T-helper 1 cell (primary cell): ENCODE measurements at regions not wholly inside any gene's neighbourhood (a gene's known extent, or its start where the extent isn't known, plus 50 kb on each side); places are given as distances from the start of the nearest gene placed in this dataset.
"Not testable (repeated sequence)": the region's sequence is repeated elsewhere in the genome, so short reads cannot be mapped to it uniquely, and the experiment has no call there.

Experiments used
- DNase-seq, 5 donors: peaks; one replicate each; pipeline ENCODE4 v3.0.0-alpha.2; 2012 to 2020

GRCh38 chr1:187563191-187563590 is 734.4 kb downstream of the PLA2G4A start:
- no peak for DNase-seq

GRCh38 chr1:187566354-187566753 is 737.6 kb downstream of the PLA2G4A start:
- no peak for DNase-seq

DNA sequence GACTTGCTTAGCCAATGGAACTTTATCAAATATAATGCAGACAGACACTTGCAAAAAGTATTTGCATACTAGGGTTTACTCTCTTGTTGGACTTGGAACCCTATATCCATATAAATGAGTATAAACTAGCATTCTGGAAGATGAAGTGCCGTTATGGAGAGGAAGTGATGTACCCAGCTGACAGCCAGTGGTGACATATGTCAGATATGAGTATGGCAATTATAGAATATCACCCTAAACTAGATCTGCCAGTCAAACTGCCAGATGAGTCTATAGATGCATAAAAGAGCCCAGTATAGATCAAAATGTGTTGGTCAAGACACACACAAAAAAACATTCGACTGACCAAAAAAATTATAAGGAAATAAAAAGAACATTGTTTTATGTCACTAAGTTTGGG is 739.3 kb downstream of the PLA2G4A start:
- no peak for DNase-seq

DNA sequence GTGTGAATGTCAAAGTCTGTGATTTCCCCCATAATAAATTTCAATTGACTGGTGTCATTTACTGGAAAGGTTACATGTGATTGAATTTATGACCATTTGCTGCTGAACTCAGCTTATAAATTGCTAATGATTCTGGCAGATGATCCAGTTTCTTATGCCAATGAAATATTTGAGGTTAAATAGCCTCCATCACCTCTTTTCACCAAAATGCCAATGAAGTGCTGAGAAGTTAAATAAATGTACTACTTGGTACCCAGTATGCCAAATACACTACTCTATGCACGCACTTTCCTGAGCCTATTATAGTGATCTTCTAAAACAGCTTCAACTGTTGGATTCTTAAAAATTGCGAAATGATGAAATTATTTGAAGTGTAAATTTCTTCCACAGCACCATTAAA is 741.4 kb downstream of the PLA2G4A start:
- no peak for DNase-seq

GRCh38 chr1:187577610-187578009 is 748.9 kb downstream of the PLA2G4A start:
- no peak for DNase-seq

DNA sequence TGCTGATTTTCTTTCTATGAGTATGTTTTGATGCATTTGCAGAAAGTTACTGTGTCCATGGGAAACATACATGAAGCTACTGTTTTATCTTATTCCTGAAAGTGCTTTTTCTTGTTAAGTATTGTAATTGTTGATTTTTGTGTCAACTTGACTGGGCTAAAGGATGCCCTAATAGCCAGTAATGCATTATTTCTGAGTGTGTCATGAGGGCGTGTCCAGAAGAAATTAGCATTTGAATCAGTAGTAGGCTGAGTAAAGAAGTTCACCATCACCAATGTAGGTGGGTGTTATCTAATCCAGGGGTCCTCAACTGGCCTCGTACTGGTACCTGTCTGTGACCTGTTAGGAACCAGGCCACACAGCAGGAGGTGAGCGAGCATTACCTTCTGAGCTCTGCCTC is 760.2 kb downstream of the PLA2G4A start:
- DNase-seq, result no peak

DNA sequence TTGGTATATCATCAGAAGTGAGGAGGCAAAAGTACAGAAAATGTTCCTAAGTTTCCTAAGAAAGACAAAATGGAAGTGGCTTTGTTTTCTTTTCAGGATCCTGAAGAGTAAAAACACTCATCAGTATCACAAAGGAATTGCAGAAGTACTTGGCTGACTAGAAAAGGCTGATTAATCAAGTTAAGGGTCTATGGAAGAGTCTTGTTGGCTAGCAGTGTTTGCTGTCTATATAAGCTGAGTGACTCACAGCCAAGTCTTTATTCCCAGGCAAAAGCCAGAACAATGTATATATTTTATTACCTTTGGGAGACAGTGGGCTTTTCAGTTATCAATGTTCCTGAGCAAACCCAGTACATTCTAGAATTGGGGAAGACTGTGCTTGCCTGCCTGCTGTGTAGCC is 777.0 kb downstream of the PLA2G4A start:
- DNase-seq, result no peak

GRCh38 chr1:187615853-187616735 is 787.3 kb downstream of the PLA2G4A start:
- DNase-seq, result not testable (repeated sequence)

GRCh38 chr1:187616830-187617229 is 788.1 kb downstream of the PLA2G4A start:
- not testable (repeated sequence) for DNase-seq

DNA sequence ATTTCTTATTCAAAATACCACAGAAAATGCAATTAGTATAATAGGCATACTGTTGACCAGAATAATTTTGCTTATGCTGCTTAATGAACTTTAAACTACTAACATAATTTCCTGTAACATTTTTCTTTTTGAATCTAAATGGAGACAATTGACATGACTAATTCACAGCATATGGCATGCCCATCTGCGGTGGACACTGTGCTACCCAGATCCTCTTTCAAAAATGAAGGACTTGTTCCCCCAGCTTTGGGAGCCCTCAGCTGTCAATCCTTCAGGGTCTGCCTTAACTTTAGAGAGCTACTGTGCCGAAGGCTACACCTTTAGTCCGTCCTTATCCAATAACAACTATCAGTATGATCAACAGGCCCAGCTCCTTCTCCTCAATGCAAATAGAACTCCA is 789.0 kb downstream of the PLA2G4A start:
- DNase-seq, result no peak

DNA sequence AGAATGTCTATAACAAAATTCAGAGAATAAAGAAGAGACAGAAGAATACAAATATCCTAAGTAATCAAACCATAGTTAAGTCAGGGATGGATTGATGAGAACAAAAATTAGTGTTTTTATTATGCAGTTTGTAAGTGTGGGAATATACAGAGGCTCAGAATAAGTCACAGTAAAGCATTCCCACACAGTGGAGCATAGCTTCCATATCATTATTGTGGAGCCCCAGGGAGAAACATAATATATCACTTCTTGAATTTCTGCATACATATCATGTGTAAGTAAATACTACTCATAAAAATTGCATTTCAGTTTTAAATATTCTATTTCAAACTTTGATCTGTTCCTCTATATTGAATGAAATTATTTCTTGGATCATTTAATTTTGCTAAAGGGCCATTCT is 790.4 kb downstream of the PLA2G4A start:
- no peak for DNase-seq

DNA sequence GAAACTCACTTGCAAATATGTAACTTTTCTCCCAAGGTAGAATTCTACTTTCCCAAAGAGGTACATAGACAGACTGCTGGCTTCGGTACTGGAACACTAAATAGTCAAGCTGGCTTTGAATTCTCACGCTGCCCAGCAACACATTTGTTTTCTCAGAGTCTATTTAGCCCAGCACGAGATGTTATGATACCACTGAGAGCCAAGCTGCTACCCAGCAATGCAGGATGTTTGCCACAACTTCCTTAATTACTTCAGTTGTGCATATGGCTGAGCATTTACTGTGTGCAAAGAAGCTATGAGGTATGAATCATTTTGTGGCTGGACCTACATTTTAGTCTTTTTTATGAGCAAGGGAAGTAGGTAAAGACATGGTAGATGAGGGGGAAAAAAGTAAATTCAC is 793.2 kb downstream of the PLA2G4A start:
- DNase-seq, result no peak

DNA sequence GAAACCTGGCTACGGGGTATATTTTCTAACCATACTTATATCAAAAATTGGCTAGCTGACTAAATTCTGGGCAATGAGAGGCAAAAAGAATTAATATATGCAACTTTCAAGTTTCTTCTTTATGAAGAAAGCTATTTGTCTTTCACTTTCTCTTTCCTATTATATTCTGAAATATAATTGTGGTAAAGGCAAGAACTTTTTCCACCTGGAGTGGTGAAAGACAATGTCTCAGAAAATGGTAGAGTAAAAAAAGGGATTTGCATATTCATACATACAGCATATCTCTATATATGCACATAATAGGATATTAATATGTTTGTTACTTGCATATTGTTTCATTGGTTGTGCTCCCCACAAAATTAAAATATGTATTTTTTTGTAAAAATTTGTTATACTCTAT is 793.8 kb downstream of the PLA2G4A start:
- no peak for DNase-seq

DNA sequence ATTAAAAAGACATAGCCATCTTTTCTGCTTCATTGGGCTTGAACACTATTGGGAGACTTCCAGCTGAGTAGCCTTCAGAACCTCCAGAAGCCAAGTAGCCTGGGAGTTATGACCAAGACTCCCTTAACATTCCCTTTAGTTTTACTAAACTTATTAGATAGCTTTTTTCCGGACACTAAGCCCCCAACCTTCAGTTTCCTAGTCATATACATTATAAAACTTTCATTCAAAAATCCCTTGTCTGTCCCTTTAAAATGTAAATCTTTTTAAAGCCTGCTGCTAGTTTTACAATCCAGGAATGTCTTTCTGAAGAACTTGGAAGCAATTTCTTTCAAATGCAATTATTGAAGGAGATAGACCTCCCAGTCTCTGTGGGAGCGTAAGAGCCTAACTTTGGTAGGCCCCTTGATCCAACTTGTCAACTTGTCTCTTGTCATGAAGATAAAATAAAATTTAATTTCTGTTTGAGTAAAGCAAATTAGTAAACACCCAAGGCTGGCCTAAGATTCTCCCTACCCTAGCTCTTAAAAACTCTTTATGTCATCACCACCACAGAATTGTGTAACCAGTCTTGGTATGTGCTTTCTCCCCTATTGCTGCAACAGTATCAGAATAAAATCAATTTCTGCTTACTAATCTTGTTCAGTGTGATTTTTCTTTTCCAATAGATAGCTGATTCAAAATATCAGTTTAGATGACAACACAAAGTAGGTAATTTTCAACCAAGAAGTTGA is 796.2 kb downstream of the PLA2G4A start:
- DNase-seq, result no peak

GRCh38 chr1:187626056-187626455 is 797.3 kb downstream of the PLA2G4A start:
- no peak for DNase-seq

DNA sequence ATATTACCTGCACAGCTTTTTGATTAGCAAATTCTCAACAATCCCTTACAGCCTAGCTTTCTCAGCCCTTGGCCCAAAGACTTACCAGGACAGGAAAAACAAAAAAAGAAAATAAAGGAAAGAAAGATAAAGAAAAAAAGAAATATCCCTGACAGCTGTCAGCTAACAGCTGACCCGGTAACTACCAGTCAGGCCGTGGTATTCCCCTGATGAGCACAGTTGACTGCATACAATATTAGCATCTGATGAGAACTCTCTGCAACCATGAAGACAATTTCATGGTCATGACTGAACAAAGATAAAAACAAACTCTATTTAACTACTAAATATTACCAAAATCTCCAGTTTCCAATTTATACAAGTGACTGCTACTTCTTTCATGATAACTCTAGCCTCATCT is 798.8 kb downstream of the PLA2G4A start:
- no peak for DNase-seq

DNA sequence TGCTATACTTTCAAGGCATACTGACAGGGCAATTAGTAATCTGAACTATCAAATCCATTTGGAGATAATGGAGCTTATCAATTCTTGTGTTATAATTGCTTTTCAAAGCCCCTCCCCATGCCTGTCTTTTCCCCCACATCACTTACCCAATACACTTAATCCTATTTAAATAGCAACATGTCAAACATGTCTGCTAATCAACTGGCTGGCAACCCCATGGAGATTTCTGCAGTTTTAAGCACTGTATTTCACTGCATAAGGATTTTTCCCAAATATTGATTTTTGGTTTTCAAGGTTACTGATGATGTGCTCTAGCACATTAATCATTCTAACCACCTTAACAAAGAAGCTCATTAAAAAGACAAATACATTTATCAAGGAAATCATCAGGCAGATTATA is 800.3 kb downstream of the PLA2G4A start:
- no peak for DNase-seq

DNA sequence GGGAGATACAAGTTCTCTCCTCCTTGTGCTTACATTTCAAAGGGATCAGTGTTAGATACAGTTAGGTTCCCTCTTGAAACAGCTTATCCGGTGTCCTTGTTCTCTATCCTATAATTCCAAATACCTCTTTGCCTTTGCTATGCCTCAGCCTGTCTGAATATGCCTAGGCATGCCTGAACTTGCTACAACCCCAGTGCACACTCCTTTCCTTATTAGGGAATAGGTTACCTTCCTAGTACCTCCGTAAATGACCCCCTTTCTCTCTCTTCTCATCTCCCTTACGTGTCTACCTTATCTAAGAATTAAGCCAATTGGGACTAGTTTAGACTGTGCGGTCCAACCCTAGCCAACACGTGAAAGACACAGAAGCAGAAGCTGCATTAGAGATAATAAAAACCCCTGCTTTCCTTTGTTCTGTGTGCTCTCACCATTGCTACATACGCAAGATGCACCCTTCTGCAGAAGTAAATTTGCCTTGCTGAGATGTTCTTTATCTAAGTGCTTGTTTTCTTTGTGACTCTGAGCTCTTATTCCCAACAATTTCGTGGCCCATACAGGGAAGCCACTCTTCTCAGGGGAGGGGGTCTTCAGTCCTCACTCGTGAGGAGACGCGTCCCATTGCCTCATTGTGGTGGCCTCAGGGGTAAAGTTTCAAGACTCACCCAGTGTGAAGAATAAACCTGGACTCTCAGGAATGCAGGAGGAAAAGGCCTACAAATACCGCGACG is 802.1 kb downstream of the PLA2G4A start:
- no peak for DNase-seq

DNA sequence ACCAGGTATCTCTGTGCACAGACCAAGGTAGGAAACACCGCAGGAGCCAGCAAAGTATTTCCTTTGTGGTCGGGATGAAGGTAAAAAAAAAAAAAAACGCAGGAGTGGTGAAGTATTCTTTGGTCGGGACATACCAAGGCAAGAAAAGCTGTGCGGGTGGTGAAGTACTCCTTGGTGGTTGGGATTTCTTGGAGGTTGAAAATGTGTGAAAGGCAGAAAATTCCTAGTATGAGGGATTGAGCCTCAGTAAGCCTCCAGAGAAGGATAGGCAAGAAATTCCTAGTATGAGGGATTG is 802.6 kb downstream of the PLA2G4A start:
- DNase-seq, result no peak

DNA sequence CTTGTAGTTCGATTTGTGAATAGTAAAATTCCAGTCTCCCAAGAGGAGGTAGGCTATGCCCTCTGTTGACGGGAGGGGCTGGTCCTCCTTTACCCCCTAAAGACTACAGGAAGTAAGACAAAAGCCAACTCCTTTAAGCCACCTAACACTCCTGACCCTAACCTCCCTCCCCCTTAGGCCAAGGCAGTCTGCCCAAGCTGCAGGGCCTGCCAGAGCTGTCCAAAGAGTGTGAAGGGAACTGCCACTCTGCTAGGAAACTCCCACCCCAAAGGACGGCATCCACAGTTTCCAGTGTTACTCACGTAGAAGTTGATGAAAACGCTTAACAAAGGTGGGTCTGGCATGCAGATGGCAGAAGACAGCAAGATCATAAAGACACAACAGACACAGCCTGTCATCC is 803.2 kb downstream of the PLA2G4A start:
- no peak for DNase-seq

- DNase-seq, result no peak
Observed at GRCh38 chr1:187634940-187635339, 806.2 kb downstream of the PLA2G4A start.

- no peak for DNase-seq
Observed at GRCh38 chr1:187638733-187639434, 810.1 kb downstream of the PLA2G4A start.

DNA sequence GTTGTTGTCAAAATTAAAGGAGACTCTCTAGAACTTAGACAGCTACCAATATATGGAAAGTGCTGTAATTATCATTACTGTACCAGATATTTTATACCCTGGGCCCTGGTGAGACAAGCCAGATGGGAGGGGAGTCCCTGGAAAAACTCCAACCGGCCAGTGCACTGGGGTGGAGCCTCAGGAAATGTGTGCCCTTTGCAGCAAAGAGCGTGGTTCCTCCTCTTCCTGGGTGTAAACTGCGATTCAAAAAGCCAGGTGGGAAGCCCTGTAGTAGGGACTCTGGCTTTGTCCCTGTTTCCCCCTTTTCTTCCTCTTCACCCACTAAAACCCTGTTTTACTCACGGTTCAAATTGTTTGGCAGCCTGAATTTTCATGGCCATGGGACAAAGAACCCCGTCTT is 812.3 kb downstream of the PLA2G4A start:
- no peak for DNase-seq
